Ovary (tissue), 7 donors: ENCODE measurements at regions not wholly inside any gene's neighbourhood (a gene's known extent, or its start where the extent isn't known, plus 50 kb on each side); places are given as distances from the start of the nearest gene placed in this dataset.

Experiments used
- DNase-seq, 5 donors: peaks; one replicate each; pipeline ENCODE4 v3.0.0-alpha.2; 2019 to 2020
- H3K27ac ChIP-seq, 2 donors: fragments of 200-600 bp; one replicate each; pipeline versions ENCODE4 v1.5.1 to v1.8.0; 2019 to 2022
- H3K27me3 ChIP-seq: fragments of 200-600 bp; one replicate; pipeline ENCODE4 v1.8.0; 2022
- H3K36me3 ChIP-seq: fragments of 200-600 bp; sonication (generic); one replicate; pipeline ENCODE4 v1.5.1; 2019
- H3K4me1 ChIP-seq: one replicate; pipeline ENCODE4 v1.8.1; 2013; ENCODE audit warnings: mild to moderate bottlenecking, moderate library complexity; ENCODE audit not compliant: insufficient read depth
- H3K4me3 ChIP-seq: fragments of 200-600 bp; sonication (generic); one replicate; pipeline ENCODE4 v1.5.1; 2017
- H3K9me3 ChIP-seq, 2 donors: fragments of 200-600 bp in 1 of 2; sonication (generic) in 1 of 2; one replicate each; pipeline versions ENCODE4 v1.5.1 to v1.8.1; 2013 to 2019; ENCODE audit warnings: mild to moderate bottlenecking in 1 of 2, moderate library complexity in 1 of 2
- EP300 ChIP-seq: sonication (generic); formaldehyde crosslinking; IDR thresholded peaks from one replicate; pipeline ENCODE4 v1.6.1; 2017; ENCODE audit warnings: antibody characterized with exemption
- POLR2A ChIP-seq: fragments of 450-650 bp; IDR thresholded peaks from one replicate; pipeline ENCODE4 v1.6.1; 2017; ENCODE audit warnings: antibody characterized with exemption, mild to moderate bottlenecking, moderate library complexity
- WGBS, 3 donors: extraction: QIAGEN DNeasy Blood & Tissue Kit in 1 of 3; methylation state at CpG; one replicate each; pipeline versions ENCODE4 v1.1.5 to v1.1.7; 2013 to 2017; 5-methylcytosine and 5-hydroxymethylcytosine counted together
- intact Hi-C, 4 donors: fragments of 100-400 bp; cut with DNase I; formaldehyde crosslinking; loops; one replicate each; pipeline versions ENCODE4 v1.11.0 to v1.15.1; 2022 to 2023
- TF ChIP-seq, protein P1 (sequence below), 3 donors: fragments of 450-650 bp in 2 of 3; fragments of 200-600 bp in 1 of 3; IDR thresholded peaks; one replicate each; pipeline versions ENCODE4 v1.5.1 to v1.8.0; 2016 to 2022; ENCODE audit warnings: antibody characterized with exemption in 3 of 3, mild to moderate bottlenecking in 1 of 3
- donor health status: DM: no; HTN: no; CAD: no; lungs with moderate emphysema.
- donor health status: DM: no; HTN: no; CAD: no.
- donor health status: Bipolar disorder and iron deficiency.
- donor health status: DM: no; HTN: no; CAD: no.
- donor health status: DM: yes; HTN: yes; CAD: no.

DNA sequence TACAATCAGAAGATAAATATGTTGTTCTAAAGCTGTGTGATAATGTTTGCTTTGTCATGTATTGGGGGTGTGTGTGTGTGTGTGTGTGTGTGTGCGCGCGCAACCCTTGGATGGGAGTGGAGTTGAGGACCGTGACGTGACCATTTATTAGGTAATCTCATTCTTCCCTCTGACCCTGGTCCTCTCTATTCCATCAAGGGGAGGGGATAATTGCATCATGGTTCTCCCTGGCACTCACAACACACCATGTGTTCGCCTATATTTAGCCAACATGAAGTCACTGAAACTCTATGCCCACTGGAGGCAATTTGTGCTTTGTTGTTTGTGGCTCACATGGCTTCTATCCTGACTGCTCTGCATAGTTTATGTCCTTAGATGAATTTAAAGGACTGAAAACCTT lies 79.8 kb upstream of the LRPPRC start:
- WGBS, 3 donors: 87 to 92% (median 88%) methylated on average over 6 of the region's 6 CpGs
- no peaks in the 10 kb centered on the region for H3K36me3 ChIP-seq
- DNase-seq: no peak
- no peaks in the 10 kb centered on the region for H3K4me1 ChIP-seq
- no peak overlapping the region for H3K4me3 ChIP-seq
- H3K27ac ChIP-seq: no peak overlapping the region
- intact Hi-C loops: no loop called here
- H3K27me3 ChIP-seq: no peaks in the 10 kb centered on the region
- TF ChIP-seq, protein P1, sequence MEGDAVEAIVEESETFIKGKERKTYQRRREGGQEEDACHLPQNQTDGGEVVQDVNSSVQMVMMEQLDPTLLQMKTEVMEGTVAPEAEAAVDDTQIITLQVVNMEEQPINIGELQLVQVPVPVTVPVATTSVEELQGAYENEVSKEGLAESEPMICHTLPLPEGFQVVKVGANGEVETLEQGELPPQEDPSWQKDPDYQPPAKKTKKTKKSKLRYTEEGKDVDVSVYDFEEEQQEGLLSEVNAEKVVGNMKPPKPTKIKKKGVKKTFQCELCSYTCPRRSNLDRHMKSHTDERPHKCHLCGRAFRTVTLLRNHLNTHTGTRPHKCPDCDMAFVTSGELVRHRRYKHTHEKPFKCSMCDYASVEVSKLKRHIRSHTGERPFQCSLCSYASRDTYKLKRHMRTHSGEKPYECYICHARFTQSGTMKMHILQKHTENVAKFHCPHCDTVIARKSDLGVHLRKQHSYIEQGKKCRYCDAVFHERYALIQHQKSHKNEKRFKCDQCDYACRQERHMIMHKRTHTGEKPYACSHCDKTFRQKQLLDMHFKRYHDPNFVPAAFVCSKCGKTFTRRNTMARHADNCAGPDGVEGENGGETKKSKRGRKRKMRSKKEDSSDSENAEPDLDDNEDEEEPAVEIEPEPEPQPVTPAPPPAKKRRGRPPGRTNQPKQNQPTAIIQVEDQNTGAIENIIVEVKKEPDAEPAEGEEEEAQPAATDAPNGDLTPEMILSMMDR (IDR thresholded peaks at IDR 0.05): no peak
- TF ChIP-seq EP300 (no peak), POLR2A (no peak)
- no peaks in the 10 kb centered on the region for H3K9me3 ChIP-seq

- no peak overlapping the region for H3K4me3 ChIP-seq
- no peaks in the 10 kb centered on the region for H3K27me3 ChIP-seq
- no peaks in the 10 kb centered on the region for H3K36me3 ChIP-seq
- TF ChIP-seq, protein P1 (IDR thresholded peaks at IDR 0.05): no peak
- TF ChIP-seq POLR2A (no peak), EP300 (no peak)
- H3K9me3 ChIP-seq: no peaks in the 10 kb centered on the region
- intact Hi-C loops: no loop called here
- 69 to 85% (median 81%) methylated on average over 4 of the region's 4 CpGs for WGBS, 3 donors
- no peak for DNase-seq
- no peak overlapping the region for H3K27ac ChIP-seq
- no peaks in the 10 kb centered on the region for H3K4me1 ChIP-seq
Measured at GRCh38 chr2:44077942-44078511, 82.2 kb upstream of the LRPPRC start.

DNA sequence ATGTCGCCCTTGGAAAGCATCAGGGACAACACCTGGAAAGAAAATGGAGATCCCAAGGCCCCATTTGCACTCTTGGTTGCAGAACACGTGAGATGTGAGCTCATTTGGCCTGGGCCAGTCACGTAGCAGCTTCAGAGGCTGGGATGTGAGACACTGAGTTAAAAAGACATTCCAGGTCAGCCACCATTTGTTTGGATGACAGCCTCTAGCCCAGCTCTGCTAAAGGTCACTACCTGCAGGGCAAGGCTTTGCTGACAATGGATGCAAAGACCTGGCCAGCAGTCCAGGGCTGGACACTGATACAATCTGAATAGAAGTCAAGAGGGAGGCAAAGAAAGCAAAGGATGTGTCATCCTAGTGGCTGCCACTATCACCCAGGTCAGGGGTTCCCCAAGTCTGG lies 83.9 kb upstream of the LRPPRC start:
- H3K27me3 ChIP-seq: no peaks in the 10 kb centered on the region
- H3K9me3 ChIP-seq: no peaks in the 10 kb centered on the region
- no peak overlapping the region for H3K27ac ChIP-seq
- DNase-seq: no peak
- intact Hi-C loops: loop anchor here in 1 of 4 donors (10.0 kb wide), 1 partner anchor 215 kb away; no protein-coding TSS in a partner anchor
- 61 to 77% (median 70%) methylated on average over 3 of the region's 3 CpGs for WGBS, 3 donors
- no peaks in the 10 kb centered on the region for H3K4me1 ChIP-seq
- TF ChIP-seq, protein P1 (IDR thresholded peaks at IDR 0.05): no peak
- no peak for TF ChIP-seq POLR2A
- no peak for TF ChIP-seq EP300
- H3K4me3 ChIP-seq: no peak overlapping the region
- H3K36me3 ChIP-seq: no peaks in the 10 kb centered on the region

GRCh38 chr2:44083054-44083453 lies 85.6 kb upstream of the PPM1B start:
- Histone ChIP-seq H3K9me3 (no peaks in the 10 kb centered on the region), H3K27me3 (no peaks in the 10 kb centered on the region), H3K4me1 (no peaks in the 10 kb centered on the region), H3K27ac (no peak overlapping the region), H3K4me3 (no peak overlapping the region), H3K36me3 (no peaks in the 10 kb centered on the region)
- intact Hi-C loops: loop anchor here in 1 of 4 donors (10.0 kb wide), 1 partner anchor 212 kb away; no protein-coding TSS in a partner anchor
- TF ChIP-seq EP300 (no peak), POLR2A (no peak)
- TF ChIP-seq, protein P1 (IDR thresholded peaks at IDR 0.05): no peak
- no peak for DNase-seq
- 79 to 82% (median 81%) methylated on average over 4 of the region's 4 CpGs for WGBS, 3 donors
